ENCODE measurements at regions not wholly inside any gene's neighbourhood (a gene's known extent, or its start where the extent isn't known, plus 50 kb on each side); places are given as distances from the start of the nearest gene placed in this dataset.

DNA sequence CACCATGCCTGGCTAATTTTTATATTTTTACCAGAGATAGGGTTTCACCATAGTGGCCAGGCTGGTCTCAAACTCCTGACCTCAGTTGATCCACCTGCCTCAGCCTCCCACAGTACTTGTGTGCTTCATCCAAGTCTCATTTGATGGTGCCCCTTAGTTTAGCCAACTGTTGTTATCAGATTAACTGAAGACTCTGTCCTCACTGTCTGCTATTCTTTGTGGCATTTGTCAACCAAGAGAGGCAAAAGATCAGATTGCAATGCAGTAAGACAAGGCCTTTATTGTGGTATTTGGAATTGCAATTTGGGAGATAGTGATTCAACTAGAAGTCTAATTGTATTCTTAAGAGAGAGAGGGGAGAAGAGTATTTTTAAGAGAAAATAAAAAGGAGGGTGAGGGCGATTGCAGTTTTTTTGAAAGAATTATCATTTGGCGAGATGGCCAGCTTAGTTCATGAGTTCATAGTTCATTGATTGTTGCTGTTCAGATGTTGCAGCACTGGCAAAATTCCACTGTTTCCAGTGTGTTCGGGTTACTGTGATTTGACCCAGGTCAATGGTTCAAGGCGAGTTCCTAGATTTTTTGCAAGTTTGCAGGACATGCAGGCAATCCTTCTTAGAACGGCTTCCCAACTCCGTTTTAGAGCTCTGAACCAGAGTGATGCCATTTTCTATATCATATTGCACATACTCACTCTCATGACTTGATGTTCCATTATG lies 1156.9 kb downstream of the CDH9 start:
- H3K27ac Mint-ChIP-seq = no peak overlapping the region
- no peak for ATAC-seq (ENCODE audit: low read depth)
- H3K36me3 Mint-ChIP-seq = no peaks in the 10 kb centered on the region

DNA sequence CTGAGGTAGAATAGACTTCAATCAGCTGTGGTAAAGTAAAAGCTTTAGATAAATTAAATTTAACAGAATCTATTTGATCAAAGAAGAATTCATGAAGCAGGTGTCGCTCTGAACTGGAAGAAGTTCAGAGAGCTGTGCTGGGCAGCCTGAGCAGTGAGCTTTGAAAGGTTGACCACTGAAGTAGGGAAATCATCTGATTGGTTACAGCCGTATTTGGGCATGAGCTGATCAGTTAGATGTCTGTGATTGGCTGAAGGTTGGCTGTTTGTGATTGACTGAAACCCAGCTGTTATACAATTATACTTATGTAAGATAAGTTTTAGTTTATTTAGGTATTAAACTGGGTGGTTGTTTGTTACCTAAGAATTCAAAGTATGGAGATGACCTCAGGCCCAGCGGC lies 1174.6 kb downstream of the CDH9 start:
- Mint-ChIP-seq H3K4me1 (no peaks in the 10 kb centered on the region), H3K27me3 (no peaks in the 10 kb centered on the region), H3K4me3 (no peak overlapping the region), H3K9me3 (peaks cover 1% of the 10 kb centered on the region), H3K36me3 (no peaks in the 10 kb centered on the region), H3K27ac (no peak overlapping the region)
- DNase-seq (ENCODE audit: low spot score in 2 of 2) = no peak
- no peak for ATAC-seq (ENCODE audit: low read depth)

More for the DNA sequence above, 1156.9 kb downstream of the CDH9 start:
- H3K4me1 Mint-ChIP-seq = no peaks in the 10 kb centered on the region
- no peak for DNase-seq (ENCODE audit: low spot score in 2 of 2)
- no peaks in the 10 kb centered on the region for H3K27me3 Mint-ChIP-seq
- H3K4me3 Mint-ChIP-seq = no peak overlapping the region
- H3K9me3 Mint-ChIP-seq = peaks cover 3% of the 10 kb centered on the region

DNA sequence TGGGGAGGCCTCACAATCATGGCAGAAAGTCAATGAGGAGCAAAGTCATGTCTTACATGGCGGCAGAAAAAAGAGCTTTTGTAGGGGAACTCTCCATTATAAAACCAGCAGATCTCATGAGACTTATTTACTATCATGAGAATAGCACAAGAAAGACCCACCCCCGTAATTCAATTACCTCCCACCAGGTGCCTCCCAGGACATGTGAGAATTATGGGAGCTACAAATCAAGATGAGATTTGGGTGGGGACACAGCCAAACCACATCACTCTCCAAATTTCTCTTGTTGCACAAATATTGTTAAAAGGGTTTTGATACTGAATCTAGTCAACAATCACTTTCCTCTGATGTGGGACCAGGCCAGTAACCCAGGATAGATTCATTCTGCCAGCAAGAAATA lies 1176.1 kb downstream of the CDH9 start:
- no peaks in the 10 kb centered on the region for H3K27me3 Mint-ChIP-seq
- H3K4me1 Mint-ChIP-seq = no peaks in the 10 kb centered on the region
- no peak overlapping the region for H3K27ac Mint-ChIP-seq
- ATAC-seq (ENCODE audit: low read depth) (no peak), DNase-seq (ENCODE audit: low spot score in 2 of 2) (no peak)
- peaks cover 1% of the 10 kb centered on the region for H3K9me3 Mint-ChIP-seq
- no peaks in the 10 kb centered on the region for H3K36me3 Mint-ChIP-seq
- H3K4me3 Mint-ChIP-seq = no peak overlapping the region

GRCh38 chr5:25858019-25858418 lies 1180.4 kb downstream of the CDH9 start:
- H3K9me3 Mint-ChIP-seq = peaks cover 1% of the 10 kb centered on the region
- no peaks in the 10 kb centered on the region for H3K36me3 Mint-ChIP-seq
- H3K27me3 Mint-ChIP-seq = no peaks in the 10 kb centered on the region
- H3K4me3 Mint-ChIP-seq = no peak overlapping the region
- DNase-seq (ENCODE audit: low spot score in 2 of 2) (no peak), ATAC-seq (ENCODE audit: low read depth) (no peak)
- no peaks in the 10 kb centered on the region for H3K4me1 Mint-ChIP-seq
- H3K27ac Mint-ChIP-seq = no peak overlapping the region

DNA sequence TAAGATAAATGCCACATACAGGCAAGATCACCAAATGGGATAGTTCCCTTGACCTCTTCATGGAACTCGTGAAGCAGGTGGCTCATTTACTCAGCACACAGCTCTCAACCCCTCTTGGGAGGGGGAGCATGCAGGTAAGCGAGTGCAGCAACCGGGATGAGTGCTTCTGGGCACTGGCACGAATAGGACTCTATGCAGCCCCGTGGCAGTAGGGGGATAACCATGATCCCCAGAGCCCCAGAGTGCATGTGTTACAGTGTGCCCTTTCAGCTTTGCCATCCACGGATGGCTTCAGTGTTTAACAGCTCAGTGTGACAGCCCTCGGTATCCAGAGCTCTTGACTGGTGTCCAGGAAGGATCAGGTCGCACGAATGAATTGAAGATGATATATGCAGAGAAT lies 1187.1 kb downstream of the CDH9 start:
- Mint-ChIP-seq H3K9me3 (peaks cover 1% of the 10 kb centered on the region), H3K27ac (no peak overlapping the region), H3K4me3 (no peak overlapping the region), H3K27me3 (no peaks in the 10 kb centered on the region), H3K36me3 (no peaks in the 10 kb centered on the region), H3K4me1 (no peaks in the 10 kb centered on the region)
- ATAC-seq (ENCODE audit: low read depth) = no peak
- DNase-seq (ENCODE audit: low spot score in 2 of 2) = no peak

GRCh38 chr5:25850581-25850980 lies 1187.8 kb downstream of the CDH9 start:
- DNase-seq (ENCODE audit: low spot score in 2 of 2) = no peak
- no peaks in the 10 kb centered on the region for H3K4me1 Mint-ChIP-seq
- no peak for ATAC-seq (ENCODE audit: low read depth)
- H3K4me3 Mint-ChIP-seq = no peak overlapping the region
- peaks cover 1% of the 10 kb centered on the region for H3K9me3 Mint-ChIP-seq
- H3K27ac Mint-ChIP-seq = no peak overlapping the region
- H3K27me3 Mint-ChIP-seq = no peaks in the 10 kb centered on the region
- H3K36me3 Mint-ChIP-seq = no peaks in the 10 kb centered on the region

DNA sequence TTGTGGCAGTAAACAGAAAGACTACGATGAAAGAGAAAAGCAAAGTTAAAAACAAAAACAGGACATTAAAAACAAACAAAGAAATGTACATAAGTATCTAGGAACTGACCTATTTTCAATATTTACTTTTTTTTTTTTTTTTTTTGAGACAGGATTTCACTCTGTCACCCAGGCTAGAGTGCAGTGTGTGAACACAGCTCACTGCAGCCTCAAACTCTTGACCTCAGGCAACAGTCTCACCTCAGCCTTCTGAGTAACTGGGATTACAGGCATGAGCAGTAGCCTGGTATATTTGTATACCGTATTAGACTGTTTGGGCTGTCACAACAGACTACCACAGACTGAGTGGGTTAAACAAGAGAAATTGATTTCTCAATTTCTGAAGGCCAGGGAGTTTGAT lies 1189.1 kb downstream of the CDH9 start:
- Mint-ChIP-seq H3K27me3 (no peaks in the 10 kb centered on the region), H3K36me3 (no peaks in the 10 kb centered on the region), H3K9me3 (peaks cover 1% of the 10 kb centered on the region), H3K4me3 (no peak overlapping the region), H3K4me1 (no peaks in the 10 kb centered on the region), H3K27ac (no peak overlapping the region)
- DNase-seq (ENCODE audit: low spot score in 2 of 2) = no peak
- ATAC-seq (ENCODE audit: low read depth) = no peak

- H3K4me3 Mint-ChIP-seq = no peak overlapping the region
- DNase-seq (ENCODE audit: low spot score in 2 of 2) = no peak
Measured at GRCh38 chr5:25823330-25823873, 1178.6 kb upstream of the CDH10 start.

More at GRCh38 chr5:25823330-25823873, 1178.6 kb upstream of the CDH10 start:
- Mint-ChIP-seq H3K4me1 (no peaks in the 10 kb centered on the region), H3K36me3 (no peaks in the 10 kb centered on the region), H3K27me3 (no peaks in the 10 kb centered on the region), H3K9me3 (peaks cover 4% of the 10 kb centered on the region), H3K27ac (no peak overlapping the region)
- ATAC-seq (ENCODE audit: low read depth) = no peak

All from memory B cell (primary cell).